ENCODE measurements at regions not wholly inside any gene's neighbourhood (a gene's known extent, or its start where the extent isn't known, plus 50 kb on each side); places are given as distances from the start of the nearest gene placed in this dataset.
"Not testable (repeated sequence)": the region's sequence is repeated elsewhere in the genome, so short reads cannot be mapped to it uniquely, and the experiment has no call there.

DNA sequence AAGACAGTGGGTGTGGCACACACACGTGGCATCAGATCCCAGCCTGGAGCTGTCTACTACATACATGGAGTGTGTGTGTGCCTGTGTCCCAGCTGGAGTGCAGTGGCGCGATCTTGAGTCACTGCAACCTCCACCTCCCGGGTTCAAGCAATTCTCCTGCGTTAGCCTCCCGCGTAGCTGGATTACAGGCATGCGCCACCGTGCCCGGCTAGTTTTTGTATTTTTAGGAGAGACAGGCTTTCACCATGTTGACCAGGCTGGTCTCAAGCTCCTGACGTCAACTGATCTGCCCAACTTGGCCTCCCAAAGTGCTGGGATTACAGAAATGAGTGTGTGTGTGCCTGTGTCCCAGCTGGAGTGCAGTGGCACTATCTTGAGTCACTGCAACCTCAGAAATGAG, 108.8 kb downstream of the IL12A start:
- DNase-seq (ENCODE audit: low read depth in 3 of 3), result no peak

DNA sequence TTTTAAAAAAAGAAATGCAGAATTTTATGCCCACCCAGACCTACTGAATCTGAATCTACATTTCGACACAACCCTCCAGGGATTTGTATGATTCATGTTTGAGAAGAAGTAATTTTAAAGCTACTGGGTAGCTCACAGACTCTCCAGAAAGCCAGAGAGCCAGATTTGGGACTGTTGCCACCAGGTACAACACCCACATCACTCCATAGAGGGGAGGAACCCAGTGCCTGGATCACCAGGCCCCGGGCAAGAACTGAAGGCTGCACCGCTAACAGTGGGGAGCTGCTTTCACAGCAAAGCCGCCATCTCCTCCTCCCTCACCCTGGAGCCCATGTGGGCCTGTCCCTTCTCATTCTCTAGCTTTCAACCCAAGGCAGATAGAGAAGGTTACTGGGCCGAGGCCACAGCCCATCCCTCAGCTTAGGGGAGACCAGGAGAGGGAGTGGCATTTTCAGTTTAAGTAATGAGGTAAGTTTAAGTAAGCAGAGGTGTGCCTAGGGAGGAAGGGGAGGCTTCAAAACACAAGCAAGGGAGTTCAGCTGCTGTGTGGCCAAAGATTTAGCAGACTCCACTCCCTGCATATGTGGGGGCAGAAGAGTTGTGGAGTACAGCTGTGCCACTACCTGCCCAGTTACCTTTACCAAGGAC, 109.8 kb downstream of the IL12A start:
- no peak for DNase-seq (ENCODE audit: low read depth in 3 of 3)

DNA sequence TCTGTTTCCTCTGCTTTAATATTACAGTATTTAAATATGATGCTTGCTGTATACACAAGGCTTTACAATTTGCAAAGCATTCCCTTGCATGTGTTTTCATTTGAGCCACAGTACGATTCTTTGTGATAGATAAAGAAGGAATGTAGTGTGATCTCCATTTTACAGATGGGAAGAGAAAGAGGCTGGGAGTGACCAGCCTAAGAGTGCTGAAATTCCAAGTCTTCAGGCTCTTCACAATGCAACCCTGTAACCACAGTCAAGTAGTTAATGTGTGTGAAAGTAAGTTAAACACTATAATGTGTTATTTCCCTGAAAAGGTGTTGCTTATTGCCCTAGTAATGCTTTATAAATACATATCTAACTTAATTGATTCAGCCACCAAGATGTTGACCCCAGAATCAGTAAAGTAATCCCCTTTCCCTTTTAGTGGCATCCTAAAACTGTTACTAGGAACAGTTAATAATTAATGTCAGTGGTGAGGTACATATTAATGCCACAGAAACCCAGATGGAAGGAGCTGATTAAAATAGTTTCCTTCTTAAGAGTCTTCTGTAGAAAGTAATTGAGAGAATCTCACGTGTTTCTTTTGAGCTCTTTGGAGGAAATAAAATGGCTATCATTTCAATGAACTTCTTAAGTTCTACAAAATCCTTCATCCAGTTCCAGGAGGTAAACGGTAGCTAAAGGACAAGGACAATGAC, 110.4 kb downstream of the IL12A start:
- DNase-seq (ENCODE audit: low read depth in 3 of 3), result no peak

DNA sequence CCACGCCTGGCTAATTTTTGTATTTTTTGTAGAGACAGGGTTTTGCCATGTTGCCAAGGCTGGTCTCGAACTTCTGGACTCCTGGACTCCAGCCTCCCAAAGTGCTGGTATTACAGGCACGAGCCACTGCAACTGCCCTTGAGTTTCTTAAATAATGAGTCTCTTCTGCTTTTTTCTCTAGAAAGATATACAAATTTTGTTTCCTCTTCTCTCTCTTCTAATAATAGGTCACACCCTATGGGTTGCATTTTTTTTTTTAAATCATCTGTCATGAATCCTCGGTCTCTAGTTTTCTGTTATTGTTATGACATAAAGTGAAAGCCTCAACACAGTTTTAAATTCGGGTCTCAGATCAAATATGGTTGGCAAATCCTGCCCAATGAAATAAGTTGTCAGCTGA, 111.2 kb downstream of the IL12A start:
- DNase-seq (ENCODE audit: low read depth in 3 of 3), result no peak

DNA sequence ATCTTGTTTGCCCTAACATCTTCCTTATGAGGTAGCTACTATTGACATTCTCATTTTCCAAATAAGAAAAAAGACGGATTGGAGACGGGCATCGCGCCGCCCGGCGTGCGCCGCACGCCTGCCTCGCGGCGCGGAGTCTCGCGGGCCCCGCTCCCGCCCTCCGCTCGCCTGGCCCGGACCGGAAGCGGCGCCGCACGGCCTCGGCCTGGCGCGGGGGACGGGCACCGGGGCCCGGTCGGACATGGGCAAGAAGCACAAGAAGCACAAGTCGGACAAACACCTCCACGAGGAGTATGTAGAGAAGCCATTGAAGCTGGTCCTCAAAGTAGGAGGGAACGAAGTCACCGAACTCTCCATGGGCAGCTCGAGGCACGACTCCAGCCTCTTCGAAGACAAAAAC, 112.0 kb downstream of the IL12A start:
- DNase-seq (ENCODE audit: low read depth in 3 of 3), result no peak

DNA sequence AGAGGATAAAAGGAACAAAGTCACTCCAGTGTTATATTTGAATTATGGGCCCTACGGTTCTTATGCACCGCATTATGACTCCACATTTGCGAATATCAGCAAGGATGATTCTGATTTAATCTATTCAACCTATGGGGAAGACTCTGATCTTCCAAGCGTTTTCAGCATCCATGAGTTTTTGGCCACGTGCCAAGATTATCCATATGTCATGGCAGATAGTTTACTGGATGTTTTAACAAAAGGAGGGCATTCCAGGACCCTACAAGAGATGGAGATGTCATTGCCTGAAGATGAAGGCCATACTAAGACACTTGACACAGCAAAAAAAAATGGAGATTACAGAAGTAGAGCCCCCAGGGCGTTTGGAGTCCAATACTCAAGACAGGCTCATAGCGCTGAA, 113.4 kb downstream of the IL12A start:
- not testable (repeated sequence) for DNase-seq (ENCODE audit: low read depth in 3 of 3)

DNA sequence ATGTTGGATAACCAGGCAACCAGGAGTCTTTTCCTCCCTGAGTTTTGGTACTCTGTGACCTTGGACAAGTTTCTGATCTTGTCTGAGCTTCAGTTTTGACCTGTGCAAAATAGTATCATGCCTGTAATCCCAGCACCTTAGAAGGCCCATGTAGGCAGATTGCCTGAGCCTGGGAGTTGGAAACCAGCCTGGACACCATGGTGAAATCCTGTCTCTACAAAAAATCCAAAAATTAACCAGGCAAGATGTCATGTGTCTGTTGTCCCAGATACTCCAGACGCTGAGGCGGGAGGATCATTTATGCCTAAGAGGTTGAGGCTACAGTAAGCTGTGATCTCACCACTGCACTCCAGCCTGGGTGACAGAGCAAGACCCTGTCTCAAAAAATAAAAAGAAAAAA, 114.8 kb downstream of the IL12A start:
- no peak for DNase-seq (ENCODE audit: low read depth in 3 of 3)

DNA sequence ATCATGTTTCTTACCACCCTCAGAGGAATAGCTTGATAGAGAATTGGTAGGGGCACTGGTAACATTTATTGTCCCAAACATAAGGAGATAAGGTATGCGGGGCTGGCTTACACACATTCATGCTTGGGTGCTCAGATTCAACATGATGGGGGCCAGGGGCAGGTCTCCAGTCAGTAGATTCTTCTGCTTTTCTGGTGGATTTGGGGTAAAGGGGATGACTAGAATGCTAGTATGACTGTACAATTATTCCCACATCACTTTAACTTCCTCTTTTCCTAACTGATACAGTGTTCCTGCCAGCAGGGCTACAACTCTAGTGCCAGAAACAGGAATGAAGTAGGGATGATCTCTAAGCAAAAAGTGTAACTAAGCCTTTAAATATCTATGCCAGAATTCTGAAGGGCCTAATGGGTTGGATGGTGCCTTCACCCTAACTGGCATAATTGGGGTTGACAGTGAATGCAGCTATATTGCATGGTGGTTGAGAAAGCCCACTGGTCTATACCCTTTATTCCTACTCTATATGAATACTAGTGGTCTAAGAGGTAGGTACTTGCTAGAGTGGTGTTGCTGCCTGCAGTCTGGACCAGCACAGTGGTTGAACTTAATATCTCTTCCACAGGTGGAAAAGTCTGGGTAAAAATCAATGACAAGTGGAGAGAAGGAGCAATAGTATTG, 117.4 kb downstream of the IL12A start:
- no peak for DNase-seq (ENCODE audit: low read depth in 3 of 3)

DNA sequence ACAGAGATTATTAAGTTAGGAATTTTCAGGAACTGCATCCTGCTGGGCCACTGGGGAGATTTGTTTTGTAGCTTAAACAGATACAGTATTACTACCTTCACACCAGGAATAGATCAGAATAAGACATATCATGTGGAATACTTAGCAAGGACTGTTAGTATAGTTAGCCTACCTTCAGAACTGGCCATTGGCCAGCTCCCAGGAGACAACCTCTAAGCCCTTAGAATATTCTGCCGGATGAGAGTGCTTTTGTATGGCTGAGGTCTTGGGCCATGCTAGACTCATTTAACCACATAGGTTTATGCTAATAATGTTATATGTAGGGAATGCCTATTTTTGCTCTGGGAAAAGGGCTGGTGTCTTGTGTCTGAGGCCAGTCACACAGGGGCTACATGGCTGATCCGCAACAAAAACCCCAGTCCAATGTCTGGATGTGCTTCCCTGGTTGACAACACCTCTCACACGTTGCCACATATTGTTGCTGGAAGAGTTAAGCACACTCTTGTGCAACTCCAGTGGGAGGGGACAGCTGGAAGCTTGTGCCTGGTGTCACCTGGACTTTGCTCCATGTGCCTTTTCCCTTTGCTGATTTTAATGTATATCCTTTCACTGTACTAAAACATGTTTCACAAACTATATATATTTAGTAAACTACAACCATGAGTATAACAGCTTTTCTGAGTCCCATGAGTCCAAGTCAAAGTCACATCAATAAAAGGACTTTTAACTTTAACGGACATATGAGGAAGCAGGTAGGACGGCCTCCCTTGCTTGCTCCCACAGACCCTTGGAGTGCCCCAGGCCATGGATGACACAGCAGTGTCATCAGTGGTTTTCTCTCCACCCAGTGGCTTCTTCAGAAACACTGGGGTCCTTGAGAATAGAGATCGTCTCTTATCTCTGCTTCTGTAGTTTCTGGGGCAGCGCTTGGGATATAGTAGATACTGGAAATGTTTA, 118.0 kb upstream of the C3orf80 start:
- no peak for DNase-seq (ENCODE audit: low read depth in 3 of 3)

DNA sequence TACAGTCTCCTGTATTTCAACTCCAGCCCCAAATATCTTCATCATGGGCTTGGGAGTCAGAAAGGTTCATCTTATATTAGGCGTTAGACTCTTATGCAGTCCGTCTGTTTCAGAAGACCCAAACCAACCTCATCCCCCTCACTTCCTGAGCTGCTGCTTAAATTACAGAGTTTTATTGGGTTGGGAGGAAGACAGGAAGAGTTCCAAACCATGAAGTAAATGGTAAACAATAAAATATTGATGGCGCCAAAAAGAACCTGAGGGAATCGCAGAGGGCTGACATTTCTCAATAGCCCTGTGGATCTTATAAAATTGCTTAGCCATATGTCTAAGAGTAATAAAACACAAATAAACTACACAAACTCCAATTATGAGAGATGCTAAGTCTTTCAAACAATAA, 116.9 kb upstream of the C3orf80 start:
- DNase-seq (ENCODE audit: low read depth in 3 of 3), result no peak

DNA sequence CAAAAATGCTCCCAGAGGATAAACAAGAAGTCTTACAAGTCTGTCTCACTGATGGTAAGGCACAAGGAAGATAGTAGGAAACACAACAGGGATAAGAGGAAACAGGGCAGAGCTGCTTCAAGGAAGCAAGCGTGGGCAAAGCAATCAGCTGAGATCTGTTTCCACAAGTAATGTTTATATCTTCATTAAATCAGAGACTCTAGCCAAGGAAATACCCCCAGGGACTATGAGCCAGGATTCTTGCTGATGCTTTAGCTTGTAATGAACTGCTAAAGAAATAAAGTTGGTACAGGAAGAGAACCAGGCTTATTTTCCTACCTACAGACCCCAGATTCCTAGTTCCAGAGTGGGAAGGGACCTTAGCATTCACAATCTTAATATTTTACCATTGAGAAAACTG, 112.7 kb upstream of the C3orf80 start:
- no peak for DNase-seq (ENCODE audit: low read depth in 3 of 3)

DNA sequence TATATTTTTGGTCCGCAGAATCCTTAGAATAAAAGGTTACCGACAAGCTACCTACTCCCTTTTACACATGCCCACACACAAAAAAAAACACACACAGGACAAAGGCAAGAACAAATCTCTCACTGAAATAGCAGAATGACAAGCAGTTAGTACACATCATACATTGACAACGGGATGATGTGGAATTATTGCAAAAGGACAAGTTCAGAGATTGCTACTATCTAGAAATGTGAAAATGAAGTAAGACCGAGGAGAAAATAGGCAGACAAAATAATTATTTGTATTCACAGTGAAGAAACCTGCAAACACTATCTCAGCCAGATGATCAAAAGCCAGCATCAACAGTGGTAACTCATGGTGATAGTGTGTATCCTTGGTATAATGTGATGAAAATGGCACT, 112.2 kb upstream of the C3orf80 start:
- no peak for DNase-seq (ENCODE audit: low read depth in 3 of 3)

DNA sequence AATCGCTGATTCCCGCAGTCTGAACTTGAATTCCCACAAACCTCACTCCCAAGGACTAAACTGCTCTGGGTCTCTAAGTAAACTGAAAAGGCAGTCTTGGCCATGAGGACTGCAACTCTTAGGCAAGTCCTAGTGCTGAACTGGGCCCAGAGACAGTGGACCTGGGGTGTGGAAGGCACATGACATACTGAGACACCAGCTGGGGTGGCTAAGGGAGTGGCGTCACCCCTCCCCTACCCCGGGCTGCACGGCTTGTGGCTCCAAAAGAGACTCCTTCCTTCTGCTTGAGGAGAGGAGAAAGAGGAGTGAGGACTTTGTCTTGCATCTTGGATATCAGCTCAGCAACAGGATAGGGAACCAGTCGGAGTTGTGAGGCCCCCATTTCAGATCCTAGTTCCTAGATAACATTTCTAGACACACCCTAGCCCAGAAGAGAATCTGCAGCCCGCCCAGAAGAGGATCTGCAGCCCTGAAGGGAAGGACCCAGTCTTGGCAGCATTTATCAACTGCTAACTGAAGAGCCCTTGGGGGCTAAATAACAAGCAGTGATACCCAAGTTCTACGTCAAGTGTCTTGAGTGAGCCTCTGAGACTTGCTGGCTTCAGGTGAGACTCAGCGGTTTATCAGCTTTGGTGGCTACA, 110.7 kb upstream of the C3orf80 start:
- no peak for DNase-seq (ENCODE audit: low read depth in 3 of 3)

DNA sequence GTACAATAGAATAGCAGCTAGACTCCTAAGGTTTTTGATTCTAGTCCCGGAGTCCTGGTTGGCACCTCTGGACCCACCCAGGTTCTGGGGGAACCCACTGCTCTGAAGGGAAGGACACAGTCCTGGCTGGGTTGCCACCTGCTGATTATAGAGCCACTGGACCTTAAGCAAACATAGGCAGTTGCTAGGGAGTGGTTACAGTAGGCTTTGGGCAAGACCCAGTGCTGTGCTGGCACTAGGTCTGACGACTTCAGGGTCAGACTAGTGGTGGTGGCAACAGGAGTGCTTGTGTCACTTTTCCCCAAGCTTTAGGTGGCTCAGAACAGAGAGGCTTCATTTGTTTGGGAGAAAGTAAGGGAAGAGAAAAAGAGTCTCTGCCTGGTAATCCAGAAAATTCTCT, 109.8 kb upstream of the C3orf80 start:
- no peak for DNase-seq (ENCODE audit: low read depth in 3 of 3)

DNA sequence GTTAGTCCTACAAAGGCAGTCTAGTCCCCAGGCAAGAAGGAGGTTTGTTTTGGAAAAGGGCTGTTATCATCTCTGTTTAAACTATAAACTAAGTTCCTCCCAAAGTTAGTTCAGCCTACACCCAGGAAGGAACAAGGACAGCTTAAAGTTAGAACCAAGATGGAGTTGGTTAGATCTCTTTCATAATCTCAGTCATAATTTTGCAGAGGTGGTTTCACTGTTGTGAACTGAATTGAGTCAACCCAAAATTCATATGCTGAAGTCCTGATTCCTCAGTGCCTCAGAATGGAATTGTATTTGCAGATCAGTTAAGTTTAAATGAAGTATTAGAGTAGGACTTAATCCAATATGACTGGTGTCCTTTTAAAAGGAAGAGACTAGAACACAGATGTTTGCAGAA, 101.0 kb upstream of the C3orf80 start:
- DNase-seq (ENCODE audit: low read depth in 3 of 3), result no peak

DNA sequence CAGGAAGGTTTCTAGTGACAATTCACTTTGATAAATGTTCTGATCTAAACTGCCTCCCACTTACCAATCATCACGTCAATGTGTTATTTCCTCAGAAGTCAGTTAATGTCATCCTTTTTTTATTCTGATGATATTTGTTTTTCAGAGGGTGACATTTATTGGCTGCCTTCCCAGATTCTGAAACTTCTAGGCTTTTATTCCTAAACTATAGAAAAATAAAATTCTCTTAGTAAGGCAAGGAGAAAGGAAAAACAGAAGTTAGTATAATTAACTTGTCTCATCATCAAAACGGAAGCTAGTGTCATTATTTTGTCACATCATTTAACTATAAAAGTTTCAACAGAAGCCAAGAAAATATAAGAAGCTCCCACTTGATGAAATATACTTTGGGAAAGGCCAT, 100.0 kb upstream of the C3orf80 start:
- DNase-seq (ENCODE audit: low read depth in 3 of 3), result no peak

DNA sequence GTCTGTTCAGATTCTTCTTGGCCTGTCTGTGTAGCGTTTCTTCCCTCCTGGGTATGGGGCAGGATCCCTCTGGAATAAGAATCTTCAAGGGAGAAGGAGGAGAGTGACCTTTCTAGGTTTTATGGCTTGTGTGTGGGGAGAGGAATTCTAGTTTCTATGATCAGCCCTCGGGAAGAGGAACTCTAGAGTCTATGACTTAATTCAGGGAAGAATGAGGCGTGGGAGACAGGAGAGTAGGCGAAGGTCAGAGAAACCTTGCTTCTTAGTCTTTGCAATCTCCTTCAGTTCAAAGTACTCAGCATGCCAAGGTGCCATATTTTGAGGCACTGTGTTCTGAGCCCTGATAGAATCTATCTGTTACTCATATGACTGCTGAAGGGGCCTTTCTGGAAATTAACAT, 99.2 kb upstream of the C3orf80 start:
- no peak for DNase-seq (ENCODE audit: low read depth in 3 of 3)

DNA sequence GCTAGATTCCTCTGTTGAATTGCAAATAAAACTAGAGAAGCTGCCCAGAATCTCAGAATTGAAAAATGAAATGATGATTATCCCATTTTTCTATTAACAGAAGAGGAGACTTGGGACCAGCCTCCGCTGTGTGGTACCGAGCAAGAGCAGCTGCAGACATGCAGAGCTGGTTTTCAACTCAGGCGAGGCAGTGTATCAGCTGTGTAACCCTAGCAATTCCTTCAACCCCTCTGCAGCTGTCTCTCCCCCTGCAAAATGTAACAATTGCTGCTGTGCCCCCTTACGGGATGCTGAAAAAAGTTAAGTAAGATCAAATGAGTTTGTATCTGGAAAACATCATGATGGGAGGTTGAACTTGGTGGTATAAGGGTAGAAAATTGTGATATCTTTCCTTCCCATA, 98.5 kb upstream of the C3orf80 start:
- DNase-seq (ENCODE audit: low read depth in 3 of 3), result no peak

DNA sequence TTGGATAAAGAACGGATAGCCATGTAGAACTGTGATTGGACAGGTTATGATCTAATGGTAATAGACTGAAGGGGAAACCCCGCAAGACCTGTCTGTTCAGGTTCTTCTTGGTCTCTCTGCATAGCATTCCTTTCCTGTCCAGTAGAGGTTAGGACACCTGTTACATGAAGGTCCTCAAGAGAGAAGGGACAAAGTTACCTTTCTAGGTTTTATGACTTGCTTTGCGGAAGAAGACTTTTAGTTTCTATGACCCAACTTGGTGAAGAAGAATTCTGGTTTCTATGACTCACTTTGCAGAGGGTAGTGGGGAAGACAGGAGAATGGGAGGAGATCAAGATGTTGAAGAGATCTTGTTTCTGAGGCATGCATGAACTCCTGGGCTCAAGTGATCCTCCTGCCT, 97.9 kb upstream of the C3orf80 start:
- no peak for DNase-seq (ENCODE audit: low read depth in 3 of 3)

DNA sequence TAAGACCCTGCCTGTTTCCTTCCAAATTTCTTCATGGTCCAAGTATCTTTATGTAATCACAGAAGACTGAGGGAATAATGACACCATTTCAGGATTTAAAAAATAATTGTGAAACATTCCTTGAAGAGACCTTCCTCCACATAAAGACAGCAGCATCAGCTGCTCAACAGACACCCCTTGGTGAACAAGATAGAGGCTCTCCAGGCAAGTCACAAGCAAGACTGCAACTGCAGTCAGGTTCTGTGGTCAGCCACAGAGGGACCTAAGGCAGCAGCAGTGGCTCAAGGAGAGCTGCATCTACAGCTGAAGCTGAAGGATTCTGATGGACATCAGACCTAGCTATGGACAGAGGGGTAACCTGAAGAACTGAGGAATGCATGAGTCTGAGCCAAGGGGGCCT, 97.2 kb upstream of the C3orf80 start:
- DNase-seq (ENCODE audit: low read depth in 3 of 3), result no peak

DNA sequence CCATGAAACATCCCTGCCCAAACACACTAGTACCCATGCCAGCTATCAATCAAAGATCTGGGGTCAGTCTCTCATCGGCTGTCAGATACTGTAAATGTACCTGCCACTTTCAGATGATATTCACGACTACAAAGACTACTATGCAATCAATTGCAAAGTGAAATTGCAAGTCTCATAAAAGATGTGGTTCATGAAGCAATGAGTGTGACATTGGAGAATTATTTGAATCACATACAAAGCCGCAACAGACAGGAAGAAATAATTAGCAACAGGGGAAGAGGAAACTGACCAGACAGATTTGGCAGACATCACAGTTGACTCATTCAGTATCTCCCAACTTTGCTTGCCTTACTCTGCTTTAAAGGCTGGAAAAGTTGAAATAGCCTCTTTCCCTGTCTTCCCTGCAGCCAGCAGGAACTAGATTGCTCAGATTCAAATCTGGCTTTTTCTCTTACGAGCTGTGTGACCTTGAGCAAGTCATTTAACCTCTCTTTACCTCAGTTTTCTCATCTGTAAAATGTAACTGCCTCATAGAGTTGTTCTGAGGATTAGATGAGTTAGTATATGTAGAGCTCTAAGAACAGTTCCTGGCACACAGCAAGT, 95.7 kb upstream of the C3orf80 start:
- no peak for DNase-seq (ENCODE audit: low read depth in 3 of 3)
